Transverse colon (tissue), 4 donors: ENCODE measurements at regions not wholly inside any gene's neighbourhood (a gene's known extent, or its start where the extent isn't known, plus 50 kb on each side); places are given as distances from the start of the nearest gene placed in this dataset.
"Not testable (repeated sequence)": the region's sequence is repeated elsewhere in the genome, so short reads cannot be mapped to it uniquely, and the experiment has no call there.

Source experiments
- DNase-seq: peaks from one replicate; pipeline ENCODE4 v3.0.0-alpha.2; 2019
- H3K27ac ChIP-seq, 4 donors: fragments of 200-600 bp; sonication (generic); 2 replicates each; pipeline ENCODE4 v1.5.1; 2016 to 2018; ENCODE audit warnings: inconsistent platforms in 4 of 4
- H3K27me3 ChIP-seq: fragments of 200-600 bp; sonication (generic); 2 replicates; pipeline ENCODE4 v1.5.1; 2017; ENCODE audit warnings: inconsistent platforms
- H3K36me3 ChIP-seq, 4 donors: fragments of 200-600 bp; sonication (generic); 2 replicates each; pipeline ENCODE4 v1.5.1; 2017 to 2019; ENCODE audit warnings: inconsistent platforms in 4 of 4
- H3K4me1 ChIP-seq, 4 donors: fragments of 200-600 bp; sonication (generic); 2 replicates each; pipeline ENCODE4 v1.5.1; 2017 to 2020; ENCODE audit warnings: inconsistent platforms in 4 of 4
- H3K4me3 ChIP-seq, 4 donors: fragments of 200-600 bp; sonication (generic); 1 replicate in 1 of 4; 2 replicates in 3 of 4; pipeline versions ENCODE4 v1.5.1 to v1.6.1; 2017 to 2019; ENCODE audit warnings: inconsistent platforms in 4 of 4
- H3K9me3 ChIP-seq, 2 donors: fragments of 200-600 bp; sonication (generic); 2 replicates each; pipeline ENCODE4 v1.5.1; 2017 to 2019; ENCODE audit warnings: inconsistent platforms in 2 of 2
- CTCF ChIP-seq, 5 experiments: fragments of 200-600 bp in 3 of 5; fragments of 450-650 bp in 2 of 5; sonication (generic) in 3 of 5; IDR thresholded peaks; 1 replicate in 2 of 5; 2 replicates in 3 of 5; pipeline ENCODE4 v1.5.1; 2016 to 2017; ENCODE audit warnings: antibody characterized with exemption in 5 of 5, inconsistent platforms in 3 of 5, mild to moderate bottlenecking in 2 of 5, moderate library complexity in 1 of 5
- EP300 ChIP-seq: sonication (generic); formaldehyde crosslinking; IDR thresholded peaks from one replicate; pipeline ENCODE4 v1.6.1; 2017; ENCODE audit warnings: antibody characterized with exemption, low read depth
- POLR2A ChIP-seq: fragments of 450-650 bp; IDR thresholded peaks from one replicate; pipeline ENCODE4 v1.6.1; 2016; ENCODE audit warnings: antibody characterized with exemption, mild to moderate bottlenecking, moderate library complexity
- POLR2AphosphoS5 ChIP-seq, 3 donors: sonication (generic); formaldehyde crosslinking; IDR thresholded peaks; one replicate each; pipeline ENCODE4 v1.6.1; 2016; ENCODE audit warnings: antibody characterized with exemption in 3 of 3
- WGBS, 2 donors: methylation state at CpG; one replicate each; pipeline ENCODE4 v1.1.5; 2018; ENCODE audit warnings: low coverage in 1 of 2; 5-methylcytosine and 5-hydroxymethylcytosine counted together
- in situ Hi-C, 4 donors: fragments of 200-750 bp; cut with MboI; loops; one replicate each; pipeline versions ENCODE4 v1.15.0 to v1.15.1; 2017; ENCODE audit warnings: low sequenced_read_pairs in 3 of 4, low pct_ligation_motif_present in 1 of 4, low pct_unique_long_range_greater_than_20kb in 1 of 4
- intact Hi-C: fragments of 100-400 bp; cut with DNase I; formaldehyde crosslinking; loops from one replicate; pipeline ENCODE4 v1.15.1; 2023; ENCODE audit warnings: low total_unique reads

- Histone ChIP-seq H3K4me3 (no peak overlapping the region), H3K36me3 (no peaks in the 10 kb centered on the region), H3K4me1 (no peaks in the 10 kb centered on the region), H3K9me3 (no peaks in the 10 kb centered on the region), H3K27me3 (no peaks in the 10 kb centered on the region), H3K27ac (no peak overlapping the region)
- DNase-seq, result no peak
- WGBS, 2 donors, result 40 to 55% methylated on average over 1 to 2 of the region's 2 CpGs
- TF ChIP-seq POLR2AphosphoS5 (IDR thresholded peaks at IDR 0.05), result no peak
- intact Hi-C loops, result no loop called here
- in situ Hi-C loops, result no loop called here
These were observed 99.5 kb downstream of the FMR1NB start for GRCh38 chrX:148080593-148080992.

DNA sequence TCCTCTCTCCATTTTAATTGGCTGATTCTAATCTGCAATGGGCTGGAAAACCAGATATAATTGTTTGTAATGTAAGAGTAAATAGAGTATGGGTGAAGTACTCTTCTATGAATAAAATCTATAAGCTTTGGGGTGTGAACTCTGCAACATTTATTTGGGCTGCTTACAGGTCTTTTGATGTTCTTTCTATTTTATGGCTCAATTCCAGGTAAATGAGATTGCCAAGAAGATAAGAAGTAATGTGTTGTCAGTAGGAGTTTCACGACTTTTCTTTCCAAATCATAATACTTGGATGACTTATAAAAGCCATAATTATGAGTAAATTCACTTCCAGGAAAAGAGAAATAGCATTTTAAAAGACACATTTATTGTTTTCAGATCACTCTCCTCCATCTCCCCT, 103.5 kb downstream of the FMR1NB start:
- intact Hi-C loops, result no loop called here
- in situ Hi-C loops, result no loop called here
- Histone ChIP-seq H3K4me3 (no peak overlapping the region), H3K9me3 (no peaks in the 10 kb centered on the region), H3K27me3 (no peaks in the 10 kb centered on the region), H3K36me3 (no peaks in the 10 kb centered on the region), H3K27ac (no peak overlapping the region), H3K4me1 (no peaks in the 10 kb centered on the region)
- TF ChIP-seq EP300, result no peak
- no peak for TF ChIP-seq POLR2AphosphoS5 (IDR thresholded peaks at IDR 0.05)
- TF ChIP-seq CTCF (IDR thresholded peaks at IDR 0.05), result no peak
- TF ChIP-seq POLR2A, result no peak
- DNase-seq, result no peak
- WGBS, 2 donors, result 10% methylated on average over 1 of the region's 1 CpG; no CpG with 5 or more reads in 1 of the 2 donors

GRCh38 chrX:148120151-148120550, 139.0 kb downstream of the FMR1NB start:
- no peak for TF ChIP-seq POLR2A
- TF ChIP-seq POLR2AphosphoS5 (IDR thresholded peaks at IDR 0.05), result no peak
- TF ChIP-seq EP300, result no peak
- no peak for TF ChIP-seq CTCF (IDR thresholded peaks at IDR 0.05)
- DNase-seq, result no peak

GRCh38 chrX:148120999-148121623, 140.0 kb downstream of the FMR1NB start:
- WGBS, 2 donors, result 8 to 41% methylated on average over 2 to 3 of the region's 3 CpGs
- H3K27ac ChIP-seq, result no peak overlapping the region
- no peaks in the 10 kb centered on the region for H3K4me1 ChIP-seq
- H3K36me3 ChIP-seq, result no peaks in the 10 kb centered on the region
- H3K4me3 ChIP-seq, result no peak overlapping the region
- no peak for DNase-seq
- no peaks in the 10 kb centered on the region for H3K27me3 ChIP-seq
- intact Hi-C loops, result no loop called here
- H3K9me3 ChIP-seq, result no peaks in the 10 kb centered on the region
- in situ Hi-C loops, result no loop called here
- TF ChIP-seq POLR2A (no peak), POLR2AphosphoS5 (IDR thresholded peaks at IDR 0.05) (no peak), EP300 (no peak), CTCF (IDR thresholded peaks at IDR 0.05) (no peak)

More at GRCh38 chrX:148120151-148120550, 139.0 kb downstream of the FMR1NB start:
- Histone ChIP-seq H3K27ac (no peak overlapping the region), H3K27me3 (no peaks in the 10 kb centered on the region), H3K36me3 (no peaks in the 10 kb centered on the region), H3K4me1 (no peaks in the 10 kb centered on the region), H3K9me3 (no peaks in the 10 kb centered on the region), H3K4me3 (no peak overlapping the region)
- 49% methylated on average over 3 of the region's 3 CpGs; no CpG with 5 or more reads in 1 of the 2 donors for WGBS, 2 donors
- in situ Hi-C loops (no loop called here), intact Hi-C loops (no loop called here)

GRCh38 chrX:148128872-148129505, 147.9 kb downstream of the FMR1NB start:
- H3K4me1 ChIP-seq, result not testable (repeated sequence)

More at GRCh38 chrX:148128872-148129505, 147.9 kb downstream of the FMR1NB start:
- H3K36me3 ChIP-seq, H3K27ac ChIP-seq, H3K27me3 ChIP-seq, in situ Hi-C loops, H3K9me3 ChIP-seq, H3K4me3 ChIP-seq, DNase-seq, intact Hi-C loops: not testable (repeated sequence)
- WGBS, 2 donors, result 83 to 94% methylated on average over 6 to 31 of the region's 35 CpGs
